Thymus (tissue), 11 donors: ENCODE measurements at regions not wholly inside any gene's neighbourhood (a gene's known extent, or its start where the extent isn't known, plus 50 kb on each side); places are given as distances from the start of the nearest gene placed in this dataset.

Experiments used
- DNase-seq, 9 donors: peaks; one replicate each; pipeline ENCODE4 v3.0.0-alpha.2; 2013; ENCODE audit warnings: low spot score in 9 of 9, low read depth in 6 of 9, missing footprints in 1 of 9
- H3K27ac ChIP-seq, 2 donors: one replicate each; pipeline ENCODE4 v1.5.1; 2013; ENCODE audit warnings: control low read depth in 1 of 2, low read depth in 1 of 2, low read length in 1 of 2, mild to moderate bottlenecking in 1 of 2, moderate library complexity in 1 of 2
- H3K27me3 ChIP-seq, 2 donors: one replicate each; pipeline ENCODE4 v1.5.1; 2013; ENCODE audit warnings: low read length in 1 of 2; ENCODE audit not compliant: control insufficient read depth in 2 of 2, insufficient read depth in 1 of 2
- H3K36me3 ChIP-seq, 2 donors: one replicate each; pipeline ENCODE4 v1.5.1; 2013; ENCODE audit warnings: low read length in 1 of 2, mild to moderate bottlenecking in 1 of 2, moderate library complexity in 1 of 2; ENCODE audit not compliant: control insufficient read depth in 2 of 2, insufficient read depth in 2 of 2
- H3K4me1 ChIP-seq, 2 donors: one replicate each; pipeline ENCODE4 v1.5.1; 2013; ENCODE audit warnings: low read length in 2 of 2; ENCODE audit not compliant: control insufficient read depth in 2 of 2, insufficient read depth in 2 of 2
- H3K4me3 ChIP-seq, 2 donors: one replicate each; pipeline ENCODE4 v1.5.1; 2013; ENCODE audit warnings: low read length in 2 of 2, control low read depth in 1 of 2, mild to moderate bottlenecking in 1 of 2
- H3K9me3 ChIP-seq, 2 donors: one replicate each; pipeline ENCODE4 v1.5.1; 2013; ENCODE audit warnings: low read length in 1 of 2, mild to moderate bottlenecking in 1 of 2; ENCODE audit not compliant: control insufficient read depth in 2 of 2, insufficient read depth in 1 of 2
- WGBS: extraction: QIAGEN DNeasy Blood & Tissue Kit; methylation state at CpG from one replicate; pipeline ENCODE4 v1.1.7; 2013; 5-methylcytosine and 5-hydroxymethylcytosine counted together
- donor health status: healthy.

- no peak for DNase-seq
- Histone ChIP-seq H3K4me3 (no peak overlapping the region), H3K27ac (no peak overlapping the region), H3K27me3 (no peaks in the 10 kb centered on the region), H3K4me1 (no peaks in the 10 kb centered on the region), H3K36me3 (no peaks in the 10 kb centered on the region), H3K9me3 (peaks cover 0 to 11% of the 10 kb centered on the region in 2 donors)
- 93% methylated on average over 17 of the region's 17 CpGs for WGBS
Measured at GRCh38 chr15:37550360-37551024, 383.9 kb upstream of the TMCO5A start.

DNA sequence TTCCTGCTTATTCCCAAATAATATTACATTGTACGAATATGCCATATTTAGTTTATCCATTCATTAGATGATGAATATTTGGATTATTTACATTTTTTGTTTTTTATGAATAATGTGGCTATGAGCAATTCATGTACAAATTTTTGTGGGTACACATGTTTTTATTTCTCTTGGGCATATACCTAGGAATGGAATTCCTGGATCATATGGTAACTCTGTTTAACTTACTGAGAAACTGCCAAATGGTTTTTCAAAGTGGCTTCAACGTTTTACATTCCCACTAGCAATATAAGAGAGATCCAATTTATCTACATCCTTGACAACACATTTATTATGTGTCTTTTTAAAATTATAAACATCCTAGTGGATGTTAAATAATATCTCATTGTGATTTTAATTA lies 362.0 kb upstream of the TMCO5A start:
- H3K4me3 ChIP-seq = no peak overlapping the region
- H3K9me3 ChIP-seq = no peaks in the 10 kb centered on the region
- H3K36me3 ChIP-seq = no peaks in the 10 kb centered on the region
- no peak overlapping the region for H3K27ac ChIP-seq
- no peaks in the 10 kb centered on the region for H3K4me1 ChIP-seq
- WGBS = 53% methylated on average over 2 of the region's 2 CpGs
- DNase-seq = no peak
- no peaks in the 10 kb centered on the region for H3K27me3 ChIP-seq

DNA sequence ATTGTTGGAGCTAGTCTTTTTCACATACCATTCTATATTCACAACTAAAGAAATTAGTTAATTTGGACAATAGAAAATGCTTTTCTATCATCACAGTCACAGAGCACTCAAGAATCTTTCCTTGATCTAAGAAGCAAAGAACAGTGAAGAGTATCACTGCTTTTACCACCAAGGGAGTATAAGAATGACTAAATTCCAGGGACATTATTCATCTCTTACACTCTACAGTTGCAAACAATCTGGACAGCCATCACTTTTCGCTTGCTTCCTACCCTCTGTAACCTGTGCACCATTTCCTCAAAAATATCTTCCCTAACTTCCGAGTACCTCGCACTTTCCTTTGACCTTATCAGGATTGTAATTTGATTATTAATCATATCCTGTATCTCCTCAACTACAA lies 359.5 kb upstream of the TMCO5A start:
- no peak for DNase-seq
- H3K4me1 ChIP-seq = no peaks in the 10 kb centered on the region
- no peaks in the 10 kb centered on the region for H3K27me3 ChIP-seq
- no peak overlapping the region for H3K4me3 ChIP-seq
- 95% methylated on average over 3 of the region's 3 CpGs for WGBS
- no peak overlapping the region for H3K27ac ChIP-seq
- H3K9me3 ChIP-seq = no peaks in the 10 kb centered on the region
- no peaks in the 10 kb centered on the region for H3K36me3 ChIP-seq

DNA sequence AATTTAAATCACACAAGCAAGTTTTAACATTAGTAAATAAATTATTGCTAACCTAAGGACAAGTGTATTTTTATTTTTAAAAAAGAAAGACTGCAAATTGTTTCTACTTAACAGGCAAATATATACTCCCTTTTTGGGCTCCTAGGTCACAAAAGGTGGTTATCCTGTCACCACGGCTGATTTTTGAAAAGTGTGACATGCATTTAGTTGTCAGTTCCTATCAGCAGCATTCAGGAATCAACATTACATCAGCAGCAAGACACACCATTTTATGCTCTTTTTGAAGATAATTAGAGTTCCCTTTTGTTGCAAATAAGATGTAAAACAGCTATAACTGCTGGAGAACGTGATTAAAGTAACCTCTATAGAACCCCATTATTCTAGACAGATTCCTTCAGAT lies 357.5 kb upstream of the TMCO5A start:
- Histone ChIP-seq H3K4me1 (no peaks in the 10 kb centered on the region), H3K4me3 (no peak overlapping the region), H3K36me3 (no peaks in the 10 kb centered on the region), H3K27me3 (no peaks in the 10 kb centered on the region), H3K9me3 (peaks cover 0 to 4% of the 10 kb centered on the region in 2 donors), H3K27ac (no peak overlapping the region)
- WGBS = 90% methylated on average over 2 of the region's 2 CpGs
- no peak for DNase-seq

DNA sequence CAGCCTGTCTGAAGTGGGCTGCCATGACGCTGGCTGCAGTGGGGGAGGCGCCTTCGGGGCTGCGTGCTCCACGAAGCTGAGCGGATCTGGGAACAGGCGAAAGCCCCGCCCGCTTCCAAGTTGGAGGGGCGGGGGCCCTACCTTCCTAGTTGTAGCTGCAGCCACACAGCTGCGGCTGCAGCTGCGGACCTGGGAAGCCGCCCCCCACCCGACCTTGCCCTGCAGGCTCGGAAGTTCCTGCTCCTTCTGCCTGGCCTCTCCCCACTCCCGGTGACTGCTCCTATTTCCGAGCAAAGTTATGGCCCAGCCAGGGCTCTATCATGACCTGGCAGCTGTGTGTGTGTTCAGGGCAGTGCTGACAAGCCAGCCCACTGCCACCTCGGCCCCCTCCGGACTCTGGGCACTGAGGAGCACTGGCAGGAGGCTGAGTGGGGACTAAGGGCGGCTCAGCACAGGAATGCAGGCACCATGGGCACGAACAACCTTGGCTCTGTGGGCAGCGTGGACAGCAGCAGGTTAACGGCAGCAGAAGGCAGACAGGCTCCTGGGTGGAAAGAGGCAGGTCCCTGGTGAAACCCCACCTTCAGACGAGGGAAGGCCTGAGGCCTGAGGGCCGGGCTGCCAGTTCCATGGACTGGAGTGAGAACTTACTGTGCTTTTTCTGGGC lies 352.4 kb upstream of the TMCO5A start:
- Histone ChIP-seq H3K9me3 (peaks cover 0 to 22% of the 10 kb centered on the region in 2 donors), H3K4me1 (no peaks in the 10 kb centered on the region), H3K27me3 (no peaks in the 10 kb centered on the region), H3K27ac (no peak overlapping the region), H3K36me3 (no peaks in the 10 kb centered on the region), H3K4me3 (no peak overlapping the region)
- 96% methylated on average over 25 of the region's 25 CpGs for WGBS
- no peak for DNase-seq

GRCh38 chr15:37582852-37583251 lies 351.6 kb upstream of the TMCO5A start:
- Histone ChIP-seq H3K27me3 (no peaks in the 10 kb centered on the region), H3K9me3 (peaks cover 0 to 22% of the 10 kb centered on the region in 2 donors), H3K27ac (no peak overlapping the region), H3K4me3 (no peak overlapping the region), H3K4me1 (no peaks in the 10 kb centered on the region), H3K36me3 (no peaks in the 10 kb centered on the region)
- 98% methylated on average over 5 of the region's 5 CpGs for WGBS
- DNase-seq = no peak

- Histone ChIP-seq H3K27me3 (no peaks in the 10 kb centered on the region), H3K4me3 (no peak overlapping the region), H3K36me3 (no peaks in the 10 kb centered on the region), H3K4me1 (no peaks in the 10 kb centered on the region), H3K27ac (no peak overlapping the region), H3K9me3 (peaks cover 0 to 22% of the 10 kb centered on the region in 2 donors)
- 98% methylated on average over 10 of the region's 10 CpGs for WGBS
- DNase-seq = no peak
Measured at GRCh38 chr15:37586011-37586583, 348.3 kb upstream of the TMCO5A start.

DNA sequence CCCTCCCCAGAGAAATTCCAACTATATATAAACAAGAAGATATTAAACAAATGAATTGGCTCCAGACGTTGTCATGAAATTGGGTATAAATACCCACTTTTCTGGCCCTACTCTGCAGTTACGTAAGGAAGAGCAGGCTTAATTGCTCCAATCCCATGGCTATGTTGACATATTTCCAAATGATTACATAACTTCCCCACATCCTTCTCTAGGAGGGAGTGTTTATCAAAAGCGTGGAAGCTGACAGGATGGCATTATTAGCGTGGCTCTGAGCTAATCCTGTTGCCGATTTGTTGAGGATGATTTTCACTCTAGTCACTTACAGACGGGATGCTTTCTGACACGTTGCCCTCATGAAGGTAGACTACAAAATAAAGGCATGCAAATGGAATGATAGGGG lies 347.5 kb upstream of the TMCO5A start:
- WGBS = 92% methylated on average over 7 of the region's 7 CpGs
- no peak overlapping the region for H3K4me3 ChIP-seq
- peaks cover 0 to 18% of the 10 kb centered on the region in 2 donors for H3K9me3 ChIP-seq
- no peak overlapping the region for H3K27ac ChIP-seq
- H3K27me3 ChIP-seq = no peaks in the 10 kb centered on the region
- H3K4me1 ChIP-seq = no peaks in the 10 kb centered on the region
- no peak for DNase-seq
- no peaks in the 10 kb centered on the region for H3K36me3 ChIP-seq

DNA sequence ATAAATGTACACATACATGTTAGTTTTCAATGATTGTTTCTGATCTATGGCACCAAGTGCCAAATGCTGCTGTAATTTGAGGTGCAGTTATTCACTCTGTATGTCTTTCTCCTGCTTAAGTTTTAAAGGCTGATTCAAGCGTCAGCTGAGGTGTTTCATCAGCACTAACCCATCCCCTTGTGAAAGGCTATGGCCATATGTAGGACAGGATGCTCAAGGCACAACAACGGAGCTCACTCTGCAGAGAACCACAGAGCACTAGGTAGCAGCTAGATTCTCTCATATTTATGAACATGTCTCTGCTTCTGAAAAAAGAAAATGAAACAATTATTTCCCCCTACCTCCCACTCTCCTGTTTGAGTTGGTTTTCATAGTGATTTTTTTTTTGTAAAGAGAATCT lies 340.0 kb upstream of the TMCO5A start:
- Histone ChIP-seq H3K4me1 (no peaks in the 10 kb centered on the region), H3K27me3 (no peaks in the 10 kb centered on the region), H3K9me3 (no peaks in the 10 kb centered on the region), H3K4me3 (no peak overlapping the region), H3K36me3 (no peaks in the 10 kb centered on the region), H3K27ac (no peak overlapping the region)
- no peak for DNase-seq
- 89% methylated on average over 2 of the region's 2 CpGs for WGBS
